Suprapubic skin (tissue), 3 donors: ENCODE measurements at regions not wholly inside any gene's neighbourhood (a gene's known extent, or its start where the extent isn't known, plus 50 kb on each side); places are given as distances from the start of the nearest gene placed in this dataset.

Experiments
- EP300 ChIP-seq: sonication (generic); formaldehyde crosslinking; IDR thresholded peaks from one replicate; pipeline ENCODE4 v1.6.1; 2017; ENCODE audit warnings: antibody characterized with exemption
- POLR2A ChIP-seq, 2 donors: fragments of 450-650 bp; IDR thresholded peaks; one replicate each; pipeline ENCODE4 v1.6.1; 2017; ENCODE audit warnings: antibody characterized with exemption in 2 of 2, mild to moderate bottlenecking in 2 of 2, moderate library complexity in 2 of 2
- TF ChIP-seq, protein P1 (sequence below), 2 donors: fragments of 200-600 bp in 1 of 2; fragments of 450-650 bp in 1 of 2; sonication (generic) in 1 of 2; IDR thresholded peaks; one replicate each; pipeline ENCODE4 v1.5.1; 2016 to 2019; ENCODE audit warnings: antibody characterized with exemption in 2 of 2, mild to moderate bottlenecking in 1 of 2, moderate library complexity in 1 of 2

- TF ChIP-seq EP300 (no peak), POLR2A (IDR thresholded peaks at IDR 0.05) (no peak)
- TF ChIP-seq, protein P1, sequence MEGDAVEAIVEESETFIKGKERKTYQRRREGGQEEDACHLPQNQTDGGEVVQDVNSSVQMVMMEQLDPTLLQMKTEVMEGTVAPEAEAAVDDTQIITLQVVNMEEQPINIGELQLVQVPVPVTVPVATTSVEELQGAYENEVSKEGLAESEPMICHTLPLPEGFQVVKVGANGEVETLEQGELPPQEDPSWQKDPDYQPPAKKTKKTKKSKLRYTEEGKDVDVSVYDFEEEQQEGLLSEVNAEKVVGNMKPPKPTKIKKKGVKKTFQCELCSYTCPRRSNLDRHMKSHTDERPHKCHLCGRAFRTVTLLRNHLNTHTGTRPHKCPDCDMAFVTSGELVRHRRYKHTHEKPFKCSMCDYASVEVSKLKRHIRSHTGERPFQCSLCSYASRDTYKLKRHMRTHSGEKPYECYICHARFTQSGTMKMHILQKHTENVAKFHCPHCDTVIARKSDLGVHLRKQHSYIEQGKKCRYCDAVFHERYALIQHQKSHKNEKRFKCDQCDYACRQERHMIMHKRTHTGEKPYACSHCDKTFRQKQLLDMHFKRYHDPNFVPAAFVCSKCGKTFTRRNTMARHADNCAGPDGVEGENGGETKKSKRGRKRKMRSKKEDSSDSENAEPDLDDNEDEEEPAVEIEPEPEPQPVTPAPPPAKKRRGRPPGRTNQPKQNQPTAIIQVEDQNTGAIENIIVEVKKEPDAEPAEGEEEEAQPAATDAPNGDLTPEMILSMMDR (IDR thresholded peaks at IDR 0.05): no peak
Observed at GRCh38 chr1:29914936-29915335, 678.6 kb downstream of the PTPRU start.
